ENCODE measurements at regions not wholly inside any gene's neighbourhood (a gene's known extent, or its start where the extent isn't known, plus 50 kb on each side); places are given as distances from the start of the nearest gene placed in this dataset.

- TF ChIP-seq ZNF7 (CRISPR knock-in tag; IDR thresholded peaks at IDR 0.05), result no peak
- no peak for TF ChIP-seq HOXA7 (CRISPR knock-in tag; IDR thresholded peaks at IDR 0.05)
- TF ChIP-seq FOSL2 (CRISPR knock-in tag; IDR thresholded peaks at IDR 0.05), result no peak
- TF ChIP-seq MXD1 (CRISPR knock-in tag; IDR thresholded peaks at IDR 0.05), result no peak
- TF ChIP-seq THAP7 (CRISPR knock-in tag; IDR thresholded peaks at IDR 0.05), result no peak
- TF ChIP-seq, protein P1, sequence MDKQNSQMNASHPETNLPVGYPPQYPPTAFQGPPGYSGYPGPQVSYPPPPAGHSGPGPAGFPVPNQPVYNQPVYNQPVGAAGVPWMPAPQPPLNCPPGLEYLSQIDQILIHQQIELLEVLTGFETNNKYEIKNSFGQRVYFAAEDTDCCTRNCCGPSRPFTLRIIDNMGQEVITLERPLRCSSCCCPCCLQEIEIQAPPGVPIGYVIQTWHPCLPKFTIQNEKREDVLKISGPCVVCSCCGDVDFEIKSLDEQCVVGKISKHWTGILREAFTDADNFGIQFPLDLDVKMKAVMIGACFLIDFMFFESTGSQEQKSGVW (CRISPR knock-in tag; IDR thresholded peaks at IDR 0.05; ENCODE audit: borderline replicate concordance), result no peak
- no peak for TF ChIP-seq ZNF350 (CRISPR knock-in tag; IDR thresholded peaks at IDR 0.05; ENCODE audit: borderline replicate concordance, low read depth)
- TF ChIP-seq GFI1 (CRISPR knock-in tag; IDR thresholded peaks at IDR 0.05; ENCODE audit: borderline replicate concordance), result no peak
- TF ChIP-seq SMARCE1 (IDR thresholded peaks at IDR 0.05; ENCODE audit: borderline replicate concordance), result no peak
Observed at GRCh38 chr6:167696296-167696695, 130.4 kb upstream of the AFDN start (continued).

DNA sequence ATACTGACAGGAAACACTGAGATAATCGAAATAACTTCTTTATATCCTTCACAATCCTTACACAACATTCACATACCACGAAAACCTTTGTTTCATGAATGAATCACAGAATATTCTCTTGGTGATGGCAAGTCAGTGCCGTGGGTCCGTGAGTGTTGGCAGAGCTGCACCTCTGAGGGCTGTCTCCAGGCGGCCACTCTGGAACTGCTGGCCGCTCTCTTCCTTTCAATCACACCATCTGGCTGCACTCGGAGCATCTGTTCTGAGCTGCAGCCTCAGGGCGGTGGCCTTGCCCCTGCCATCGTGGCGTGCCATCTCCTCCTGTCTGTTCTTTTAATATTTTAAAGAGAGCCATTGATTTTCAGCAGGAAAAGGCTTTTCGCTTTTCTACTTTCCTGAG, 129.4 kb upstream of the AFDN start:
- Histone ChIP-seq H3K9ac (ENCODE audit: insufficient read depth, low read depth, low read length) (no peak overlapping the region), H4K20me1 (ENCODE audit: insufficient read depth, low read length) (no peaks in the 10 kb centered on the region), H3K4me2 (ENCODE audit: low read depth, low read length) (no peak overlapping the region), H3K9me3 (ENCODE audit: low read length) (no peaks in the 10 kb centered on the region), H3K4me1 (ENCODE audit: insufficient read depth, low read length) (peaks cover 30% of the 10 kb centered on the region), H3K79me2 (ENCODE audit: insufficient read depth, low read length) (no peaks in the 10 kb centered on the region), H2AFZ (ENCODE audit: low read length) (no peak overlapping the region), H3K4me3 (replicated peaks in 1 of 3; ENCODE audit: insufficient read depth in 1 of 3, low read depth in 2 of 3, low read length in 3 of 3) (no peak overlapping the region), H3K36me3 (replicated peaks in 1 of 2; ENCODE audit: control insufficient read depth in 1 of 2, insufficient read depth in 2 of 2, low read length in 2 of 2) (no peaks in the 10 kb centered on the region), H3K27ac (ENCODE audit: extremely low read length, insufficient read depth, low read length) (no peak overlapping the region), H3K27me3 (ENCODE audit: control insufficient read depth in 1 of 2, insufficient read depth in 2 of 2, low read length in 2 of 2) (no peaks in the 10 kb centered on the region)
- CTCF ChIA-PET (ENCODE audit: low intra/inter-chr PET ratio, low total read pairs), result no interaction called here
- TF ChIP-seq ZBTB42 (CRISPR knock-in tag; IDR thresholded peaks at IDR 0.05), result no peak
- no peak for TF ChIP-seq MEIS2 (CRISPR knock-in tag; IDR thresholded peaks at IDR 0.05)
- TF ChIP-seq TBX3 (IDR thresholded peaks at IDR 0.05; ENCODE audit: borderline replicate concordance), result no peak
- no peak for TF ChIP-seq POLR2AphosphoS2 (IDR thresholded peaks at IDR 0.05; ENCODE audit: low read depth, low read length)
- TF ChIP-seq MXI1 (IDR thresholded peaks at IDR 0.05; ENCODE audit: borderline replicate concordance, low read depth, low read length), result no peak
- TF ChIP-seq ZBTB46 (CRISPR knock-in tag; IDR thresholded peaks at IDR 0.05; ENCODE audit: borderline replicate concordance), result no peak
- no peak for TF ChIP-seq FOSL1 (CRISPR knock-in tag; IDR thresholded peaks at IDR 0.05; ENCODE audit: borderline replicate concordance)
- no peak for TF ChIP-seq CREM (IDR thresholded peaks at IDR 0.05)
- TF ChIP-seq CREM (CRISPR knock-in tag; IDR thresholded peaks at IDR 0.05), result no peak
- no peak for TF ChIP-seq DR1 (CRISPR knock-in tag; IDR thresholded peaks at IDR 0.05)
- POLR2A ChIA-PET, result interaction anchor here (1.1 to 1.2 kb wide), 2 partner anchors 14 to 21 kb away, joined by 3 to 4 read pairs; no protein-coding TSS in a partner anchor
- DNase-seq (ENCODE audit: low spot score), result no peak
- intact Hi-C loops (cut with micrococcal nuclease; ENCODE audit: unreplicated experiment), result no loop called here
- in situ Hi-C loops (cut with HindIII; ENCODE audit: extremely low pct_ligation_motif_present, low pct_unique_long_range_greater_than_20kb), result no loop called here
- 0 out of 3 replicates have a peak, but pooled peaks have one; percentile 28 for ATAC-seq
- BruUV-seq (replicated peaks), result no TSS peak
- FAIRE-seq, result no peak
- 87% methylated on average over 11 of the region's 11 CpGs for WGBS (ENCODE audit: low lambda C conversion rate)
